ENCODE measurements at regions not wholly inside any gene's neighbourhood (a gene's known extent, or its start where the extent isn't known, plus 50 kb on each side); places are given as distances from the start of the nearest gene placed in this dataset.

DNA sequence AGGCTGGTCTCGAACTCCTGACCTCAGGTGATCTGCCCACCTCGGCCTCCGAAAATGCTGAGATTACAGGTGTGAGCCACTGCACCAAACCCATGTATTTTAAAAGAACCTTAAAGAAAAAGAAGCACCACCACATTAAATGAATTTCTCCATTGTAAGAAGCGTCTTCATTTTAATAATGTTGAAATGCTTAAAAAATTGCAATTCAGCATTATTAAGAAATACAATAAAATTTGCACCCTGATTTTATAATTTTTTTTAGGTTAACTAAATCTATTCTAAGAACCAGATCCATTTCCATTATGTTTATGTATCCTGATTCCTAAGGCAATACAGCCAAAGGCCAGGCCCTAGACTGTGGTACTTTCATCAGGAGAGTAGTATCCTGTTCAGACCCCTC is 167.2 kb downstream of the BTC start:
- no peak overlapping the region for H3K27ac ChIP-seq

DNA sequence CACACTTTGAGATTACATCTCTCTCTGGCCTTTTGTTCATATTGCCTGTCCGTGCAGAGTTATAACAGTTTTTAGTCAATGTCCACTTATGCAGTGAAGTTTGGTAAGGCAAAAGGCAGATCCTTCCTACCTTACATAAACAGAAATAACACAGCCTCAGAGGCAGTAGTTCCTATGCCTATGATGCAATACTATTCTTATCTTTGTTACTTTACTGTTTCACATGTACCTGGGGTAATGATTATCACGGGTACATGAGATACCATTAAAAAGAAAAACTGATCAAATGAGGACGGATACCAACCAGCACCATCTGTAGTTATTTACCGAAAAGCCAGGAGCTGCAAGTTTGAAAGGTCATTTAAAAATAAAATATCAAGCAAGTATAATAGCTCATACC is 166.8 kb downstream of the BTC start:
- no peak overlapping the region for H3K27ac ChIP-seq
- TF ChIP-seq, protein P1, sequence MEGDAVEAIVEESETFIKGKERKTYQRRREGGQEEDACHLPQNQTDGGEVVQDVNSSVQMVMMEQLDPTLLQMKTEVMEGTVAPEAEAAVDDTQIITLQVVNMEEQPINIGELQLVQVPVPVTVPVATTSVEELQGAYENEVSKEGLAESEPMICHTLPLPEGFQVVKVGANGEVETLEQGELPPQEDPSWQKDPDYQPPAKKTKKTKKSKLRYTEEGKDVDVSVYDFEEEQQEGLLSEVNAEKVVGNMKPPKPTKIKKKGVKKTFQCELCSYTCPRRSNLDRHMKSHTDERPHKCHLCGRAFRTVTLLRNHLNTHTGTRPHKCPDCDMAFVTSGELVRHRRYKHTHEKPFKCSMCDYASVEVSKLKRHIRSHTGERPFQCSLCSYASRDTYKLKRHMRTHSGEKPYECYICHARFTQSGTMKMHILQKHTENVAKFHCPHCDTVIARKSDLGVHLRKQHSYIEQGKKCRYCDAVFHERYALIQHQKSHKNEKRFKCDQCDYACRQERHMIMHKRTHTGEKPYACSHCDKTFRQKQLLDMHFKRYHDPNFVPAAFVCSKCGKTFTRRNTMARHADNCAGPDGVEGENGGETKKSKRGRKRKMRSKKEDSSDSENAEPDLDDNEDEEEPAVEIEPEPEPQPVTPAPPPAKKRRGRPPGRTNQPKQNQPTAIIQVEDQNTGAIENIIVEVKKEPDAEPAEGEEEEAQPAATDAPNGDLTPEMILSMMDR (conservative IDR thresholded peaks at IDR 0.05): no peak

More for the DNA sequence above, 167.2 kb downstream of the BTC start:
- TF ChIP-seq, protein P1 (conservative IDR thresholded peaks at IDR 0.05): no peak

DNA sequence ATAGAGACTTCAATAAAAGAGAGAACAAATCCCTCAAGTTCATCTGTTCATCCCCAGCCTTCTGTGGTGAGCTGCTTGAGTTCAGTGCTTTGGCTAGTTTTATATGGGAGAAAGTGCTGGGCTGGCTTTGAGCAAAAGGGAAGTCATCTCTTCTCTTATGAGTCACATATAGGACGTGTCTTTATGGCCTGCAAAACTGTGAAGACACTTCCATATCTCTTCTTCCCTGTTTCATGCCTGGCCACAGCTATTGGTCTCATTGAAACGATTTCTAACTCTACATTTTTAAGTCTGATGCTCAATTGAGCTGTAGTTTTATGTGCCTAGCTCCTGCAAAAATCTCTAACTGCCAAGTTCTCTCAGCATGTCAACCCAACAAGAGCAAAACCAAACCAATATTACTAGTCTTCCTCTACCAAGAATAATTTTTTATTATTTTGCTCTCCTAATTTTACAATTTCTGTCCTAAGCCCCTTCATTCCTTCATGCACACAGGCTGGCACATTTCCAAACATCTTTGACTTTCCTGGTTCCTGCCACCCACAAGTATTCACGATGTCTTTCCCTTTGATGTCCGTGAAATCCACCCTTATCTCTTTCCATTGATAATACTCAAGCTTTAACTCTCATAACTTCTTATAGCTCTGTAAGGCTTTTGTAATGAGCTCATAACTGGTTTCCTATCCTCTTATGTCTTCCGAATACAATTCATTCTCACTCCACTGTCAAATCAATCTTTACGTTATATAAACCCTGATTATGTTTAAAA is 165.3 kb downstream of the BTC start:
- TF ChIP-seq, protein P1 (conservative IDR thresholded peaks at IDR 0.05): no peak
- no peak overlapping the region for H3K27ac ChIP-seq

DNA sequence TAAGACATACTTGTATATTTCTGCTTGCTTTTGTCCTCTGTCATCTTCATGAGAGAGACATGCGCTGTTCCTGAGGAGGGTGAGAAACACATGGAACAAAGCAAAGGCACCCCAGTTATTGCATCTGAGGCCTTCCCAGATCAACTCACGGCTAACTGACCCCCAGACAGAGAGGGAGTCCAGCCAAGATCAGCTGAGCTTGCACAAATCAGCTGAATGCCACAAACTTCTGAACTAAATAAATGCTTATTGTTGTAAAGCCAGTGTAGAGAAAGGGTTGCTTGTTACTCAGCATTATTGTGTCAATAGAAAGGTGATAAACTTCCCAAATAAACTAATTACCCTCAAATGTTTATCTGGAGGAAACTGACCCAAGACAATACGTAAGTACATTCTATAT is 163.8 kb downstream of the BTC start:
- H3K27ac ChIP-seq: no peak overlapping the region

DNA sequence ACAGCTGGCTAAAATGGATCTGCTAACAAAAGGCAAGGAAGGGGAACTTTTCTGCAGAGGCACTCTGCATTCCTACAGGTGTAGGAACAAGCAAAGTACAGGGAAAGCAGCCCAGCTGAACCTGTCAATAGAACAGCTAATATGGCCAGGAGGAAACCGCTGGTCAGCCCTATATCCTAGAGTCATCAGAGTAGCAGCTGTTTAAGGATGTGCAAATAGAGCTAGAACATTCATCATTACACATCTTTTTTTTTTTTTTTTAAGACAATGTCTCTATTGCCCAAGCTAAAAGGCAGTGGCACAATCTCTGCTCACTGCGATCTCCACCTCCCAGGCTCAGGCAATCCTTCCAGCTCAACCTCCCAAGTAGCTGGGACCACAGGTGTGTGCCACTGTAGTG is 163.0 kb downstream of the BTC start:
- TF ChIP-seq, protein P1 (conservative IDR thresholded peaks at IDR 0.05): no peak
- H3K27ac ChIP-seq: no peak overlapping the region

More for the DNA sequence above, 163.8 kb downstream of the BTC start:
- TF ChIP-seq, protein P1 (conservative IDR thresholded peaks at IDR 0.05): no peak

DNA sequence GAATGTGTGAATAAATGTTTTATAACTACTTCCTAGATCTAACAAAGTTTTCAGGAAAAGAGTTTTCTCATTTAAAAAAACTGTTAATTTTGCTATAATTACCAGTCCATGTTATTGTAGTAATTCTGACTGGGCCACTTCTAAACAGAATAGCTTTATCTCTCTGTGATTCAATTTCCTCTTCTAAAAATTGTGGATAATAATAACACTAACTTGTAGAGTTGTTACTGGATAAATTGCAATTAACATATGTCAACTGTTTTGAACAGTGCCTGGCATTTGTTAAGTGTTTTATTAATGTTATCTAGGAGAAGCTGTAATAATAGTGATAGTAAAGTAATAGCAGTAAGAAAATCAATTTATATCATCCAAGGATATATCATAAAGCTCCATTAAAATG is 162.3 kb downstream of the BTC start:
- H3K27ac ChIP-seq: no peak overlapping the region
- TF ChIP-seq, protein P1 (conservative IDR thresholded peaks at IDR 0.05): no peak

DNA sequence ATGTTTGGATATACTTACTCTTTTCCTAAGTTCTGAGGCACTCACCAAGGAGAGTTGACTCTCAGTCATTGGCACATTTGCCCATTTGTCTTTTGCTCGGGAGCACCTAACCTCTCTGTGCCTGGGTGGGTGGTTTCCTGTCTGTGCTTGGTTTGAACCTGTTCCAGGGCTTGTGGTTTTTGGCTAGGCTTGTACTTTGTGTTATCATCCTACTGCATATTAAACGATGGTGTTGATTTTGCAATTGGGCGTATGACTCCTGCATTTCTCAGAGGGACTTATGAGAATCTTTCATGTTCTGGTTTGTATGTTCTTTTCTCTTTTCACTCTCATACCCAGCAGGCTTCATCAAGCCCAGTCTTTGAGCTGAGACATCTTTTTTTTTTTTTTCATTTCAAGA is 161.7 kb downstream of the BTC start:
- H3K27ac ChIP-seq: no peak overlapping the region
- TF ChIP-seq, protein P1 (conservative IDR thresholded peaks at IDR 0.05): no peak

Measured in VCaP (cell line).